ENCODE measurements at regions not wholly inside any gene's neighbourhood (a gene's known extent, or its start where the extent isn't known, plus 50 kb on each side); places are given as distances from the start of the nearest gene placed in this dataset.

- TF ChIP-seq BHLHE40 (IDR thresholded peaks at IDR 0.05; ENCODE audit: borderline replicate concordance): no peak
- no peak for TF ChIP-seq SP1 (IDR thresholded peaks at IDR 0.05)
- TF ChIP-seq FOXK2 (IDR thresholded peaks at IDR 0.05): no peak
- no peak for TF ChIP-seq CTBP1 (IDR thresholded peaks at IDR 0.05; ENCODE audit: borderline replicate concordance)
- TF ChIP-seq FOXA1 (IDR thresholded peaks at IDR 0.05): no peak
- TF ChIP-seq HDGF (IDR thresholded peaks at IDR 0.05; ENCODE audit: borderline replicate concordance): no peak
- TF ChIP-seq FOXM1 (IDR thresholded peaks at IDR 0.05; ENCODE audit: borderline replicate concordance): no peak
- no peak for TF ChIP-seq ARNT (IDR thresholded peaks at IDR 0.05)
- no peak for TF ChIP-seq LEF1 (IDR thresholded peaks at IDR 0.05; ENCODE audit: borderline replicate concordance)
- no peak for TF ChIP-seq PKNOX1 (IDR thresholded peaks at IDR 0.05)
- TF ChIP-seq SUZ12 (IDR thresholded peaks at IDR 0.05): no peak
These were observed 50.2 kb upstream of the VTCN1 start for GRCh38 chr1:117260761-117261423.
